ENCODE measurements at regions not wholly inside any gene's neighbourhood (a gene's known extent, or its start where the extent isn't known, plus 50 kb on each side); places are given as distances from the start of the nearest gene placed in this dataset.
"Not testable (repeated sequence)": the region's sequence is repeated elsewhere in the genome, so short reads cannot be mapped to it uniquely, and the experiment has no call there.

- no peak for DNase-seq (ENCODE audit: extremely low spot score)
- ChIA-PET POLR2A (no interaction called here), CTCF (interaction anchor here (0.7 kb wide), 1 partner anchor 692 kb away, joined by 3 read pairs; no protein-coding TSS in a partner anchor)
- TF ChIP-seq ARNT (IDR thresholded peaks at IDR 0.05) = no peak
Observed at GRCh38 chr1:213530611-213531320, 457.0 kb upstream of the PROX1 start.

- no peak for DNase-seq (ENCODE audit: extremely low spot score)
- ChIA-PET POLR2A (no interaction called here), CTCF (no interaction called here)
- TF ChIP-seq HDGF (IDR thresholded peaks at IDR 0.05; ENCODE audit: borderline replicate concordance) = no peak
- no peak for TF ChIP-seq FOXA1 (IDR thresholded peaks at IDR 0.05)
- no peak for TF ChIP-seq SP1 (IDR thresholded peaks at IDR 0.05)
- no peak for TF ChIP-seq ARNT (IDR thresholded peaks at IDR 0.05)
- TF ChIP-seq FOXK2 (IDR thresholded peaks at IDR 0.05) = no peak
Observed at GRCh38 chr1:213531369-213532310, 456.1 kb upstream of the PROX1 start.

- no peak for DNase-seq (ENCODE audit: extremely low spot score)
- TF ChIP-seq FOXA1 (IDR thresholded peaks at IDR 0.05) = no peak
- no peak for TF ChIP-seq NFRKB (IDR thresholded peaks at IDR 0.05)
- TF ChIP-seq PKNOX1 (IDR thresholded peaks at IDR 0.05) = no peak
- no peak for TF ChIP-seq LEF1 (IDR thresholded peaks at IDR 0.05; ENCODE audit: borderline replicate concordance)
- TF ChIP-seq TARDBP (IDR thresholded peaks at IDR 0.05) = no peak
- TF ChIP-seq L3MBTL2 (conservative IDR thresholded peaks at IDR 0.05) = no peak
- TF ChIP-seq FOXM1 (IDR thresholded peaks at IDR 0.05; ENCODE audit: borderline replicate concordance) = no peak
- TF ChIP-seq FOXK2 (IDR thresholded peaks at IDR 0.05) = no peak
- TF ChIP-seq ARNT (IDR thresholded peaks at IDR 0.05) = no peak
- POLR2A ChIA-PET = no interaction called here
- CTCF ChIA-PET = no interaction called here
Observed at GRCh38 chr1:213533125-213533524, 454.6 kb upstream of the PROX1 start.

GRCh38 chr1:213535679-213536078, 452.1 kb upstream of the PROX1 start:
- CTCF ChIA-PET = no interaction called here
- POLR2A ChIA-PET = no interaction called here
- no peak for TF ChIP-seq PKNOX1 (IDR thresholded peaks at IDR 0.05)
- TF ChIP-seq SUZ12 (IDR thresholded peaks at IDR 0.05) = no peak
- TF ChIP-seq FOXK2 (IDR thresholded peaks at IDR 0.05) = no peak
- no peak for TF ChIP-seq ELF4 (IDR thresholded peaks at IDR 0.05)
- no peak for TF ChIP-seq SP1 (IDR thresholded peaks at IDR 0.05)
- TF ChIP-seq L3MBTL2 (conservative IDR thresholded peaks at IDR 0.05) = no peak
- no peak for DNase-seq (ENCODE audit: extremely low spot score)

GRCh38 chr1:213538251-213538650, 449.5 kb upstream of the PROX1 start:
- CTCF ChIA-PET = no interaction called here
- POLR2A ChIA-PET = no interaction called here
- no peak for DNase-seq (ENCODE audit: extremely low spot score)
- no peak for TF ChIP-seq ARNT (IDR thresholded peaks at IDR 0.05)

- POLR2A ChIA-PET = no interaction called here
- DNase-seq (ENCODE audit: extremely low spot score) = no peak
- no peak for TF ChIP-seq BHLHE40 (IDR thresholded peaks at IDR 0.05; ENCODE audit: borderline replicate concordance)
- TF ChIP-seq HDGF (IDR thresholded peaks at IDR 0.05; ENCODE audit: borderline replicate concordance) = no peak
- TF ChIP-seq FOXA1 (IDR thresholded peaks at IDR 0.05) = no peak
- TF ChIP-seq ELF4 (IDR thresholded peaks at IDR 0.05) = no peak
- no peak for TF ChIP-seq LEF1 (IDR thresholded peaks at IDR 0.05; ENCODE audit: borderline replicate concordance)
- CTCF ChIA-PET = no interaction called here
Observed at GRCh38 chr1:213539464-213539863, 448.3 kb upstream of the PROX1 start.

- POLR2A ChIA-PET = no interaction called here
- TF ChIP-seq PKNOX1 (IDR thresholded peaks at IDR 0.05) (no peak), BHLHE40 (IDR thresholded peaks at IDR 0.05; ENCODE audit: borderline replicate concordance) (no peak), FOXK2 (IDR thresholded peaks at IDR 0.05) (no peak), SUZ12 (IDR thresholded peaks at IDR 0.05) (no peak), FOXA1 (IDR thresholded peaks at IDR 0.05) (no peak), LEF1 (IDR thresholded peaks at IDR 0.05; ENCODE audit: borderline replicate concordance) (no peak), FOXM1 (IDR thresholded peaks at IDR 0.05; ENCODE audit: borderline replicate concordance) (no peak), HDGF (IDR thresholded peaks at IDR 0.05; ENCODE audit: borderline replicate concordance) (no peak), ARNT (IDR thresholded peaks at IDR 0.05) (no peak), L3MBTL2 (conservative IDR thresholded peaks at IDR 0.05) (no peak), NFRKB (IDR thresholded peaks at IDR 0.05) (no peak), TARDBP (IDR thresholded peaks at IDR 0.05) (no peak)
Observed at GRCh38 chr1:213541641-213542040, 446.1 kb upstream of the PROX1 start.

GRCh38 chr1:213545181-213545580, 442.6 kb upstream of the PROX1 start:
- POLR2A ChIA-PET; DNase-seq (ENCODE audit: extremely low spot score); CTCF ChIA-PET: not testable (repeated sequence)

More at GRCh38 chr1:213541641-213542040, 446.1 kb upstream of the PROX1 start:
- no peak for DNase-seq (ENCODE audit: extremely low spot score)
- CTCF ChIA-PET = no interaction called here
